Stimulated activated CD4-positive, alpha-beta T cell treated with anti-CD3 and anti-CD28 coated beads, Interleukin-1b, Interleukin-23, amount 100 ng/mL, for 48 hours (primary cell): ENCODE measurements at regions not wholly inside any gene's neighbourhood (a gene's known extent, or its start where the extent isn't known, plus 50 kb on each side); places are given as distances from the start of the nearest gene placed in this dataset.
"Not testable (repeated sequence)": the region's sequence is repeated elsewhere in the genome, so short reads cannot be mapped to it uniquely, and the experiment has no call there.

Experiments
- DNase-seq: peaks from one replicate; pipeline ENCODE4 v3.0.0-alpha.2; 2020

DNA sequence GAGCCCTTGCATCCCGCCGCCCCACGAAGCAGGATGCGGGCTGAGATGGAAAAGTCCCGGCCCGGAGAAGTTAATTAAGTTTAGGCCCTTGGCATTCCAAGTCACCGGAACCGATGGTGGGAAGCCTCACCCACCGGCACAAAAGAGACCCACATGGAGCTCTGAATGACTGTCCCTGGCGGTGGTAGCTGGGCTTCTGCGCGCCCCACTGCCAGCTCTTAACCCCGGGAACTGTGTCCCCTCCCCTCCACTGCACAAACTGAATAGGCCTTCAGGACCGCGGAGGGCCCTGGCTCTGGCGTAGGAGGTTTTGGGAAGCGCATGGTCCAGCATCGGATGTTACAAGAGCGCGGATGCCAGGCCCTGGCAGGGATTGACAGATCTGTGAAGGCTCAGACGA, 291.1 kb upstream of the TUT7 start:
- no peak for DNase-seq

DNA sequence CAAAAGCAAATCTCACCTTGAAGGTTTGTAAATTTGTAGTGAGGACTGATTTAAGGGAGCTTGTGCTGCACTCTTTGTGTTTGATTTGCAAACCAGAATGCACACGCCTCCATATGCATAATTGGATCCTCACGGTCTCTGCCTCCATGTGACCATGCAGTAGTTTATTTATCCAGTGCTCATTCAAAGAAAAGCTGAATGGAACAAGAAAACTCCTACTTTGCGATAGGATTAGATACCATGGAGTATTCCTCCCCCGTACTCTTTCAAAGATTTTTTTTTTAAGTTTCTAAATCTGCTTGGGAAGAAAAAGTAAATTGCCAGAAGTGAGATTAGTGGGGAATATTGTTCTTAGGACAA, 290.4 kb upstream of the TUT7 start:
- DNase-seq: no peak

GRCh38 chr9:86643946-86644674, 289.9 kb upstream of the TUT7 start:
- no peak for DNase-seq

- no peak for DNase-seq
Observed at GRCh38 chr9:86642721-86643120, 288.5 kb upstream of the TUT7 start.

GRCh38 chr9:86641970-86642369, 287.8 kb upstream of the TUT7 start:
- no peak for DNase-seq

GRCh38 chr9:86639899-86640379, 285.7 kb upstream of the TUT7 start:
- no peak for DNase-seq

DNA sequence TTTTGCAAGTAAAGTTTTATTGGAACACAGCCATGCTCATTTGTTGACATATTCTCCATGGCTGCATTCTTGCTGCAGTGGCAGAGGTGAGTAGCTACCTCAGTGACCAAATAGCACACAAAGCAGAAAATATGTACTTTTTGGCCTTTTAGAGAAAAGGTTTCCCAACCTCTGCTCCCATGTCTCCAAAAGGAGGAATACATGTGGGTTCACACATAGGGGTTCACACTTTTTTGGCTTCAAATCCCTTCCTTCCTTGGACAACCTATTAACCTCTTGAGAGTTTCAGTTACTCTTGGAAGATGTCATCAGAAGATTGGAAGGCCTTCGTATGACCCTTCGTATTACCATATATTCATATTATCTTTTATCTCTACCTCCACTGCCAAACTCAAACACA, 285.1 kb upstream of the TUT7 start:
- DNase-seq: no peak

DNA sequence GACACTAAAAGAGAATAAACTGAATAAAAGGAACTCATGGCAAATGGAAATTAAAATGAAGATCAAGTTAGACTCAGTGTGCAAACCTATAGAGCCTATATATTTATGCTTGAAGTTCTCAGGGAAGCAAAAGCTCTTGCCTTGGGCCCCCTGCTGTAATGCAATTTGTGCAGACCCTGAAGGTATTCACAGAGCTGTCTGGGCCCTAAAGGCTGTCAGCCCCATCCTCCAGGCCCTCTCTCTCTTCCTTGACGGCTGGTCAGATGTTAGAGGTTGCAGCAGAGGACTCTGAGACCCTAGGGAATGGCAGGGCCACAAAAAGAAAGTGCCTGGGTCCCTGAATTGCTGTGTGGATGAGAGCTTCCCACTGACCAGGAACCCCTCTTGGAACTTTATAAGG, 283.9 kb upstream of the TUT7 start:
- no peak for DNase-seq

DNA sequence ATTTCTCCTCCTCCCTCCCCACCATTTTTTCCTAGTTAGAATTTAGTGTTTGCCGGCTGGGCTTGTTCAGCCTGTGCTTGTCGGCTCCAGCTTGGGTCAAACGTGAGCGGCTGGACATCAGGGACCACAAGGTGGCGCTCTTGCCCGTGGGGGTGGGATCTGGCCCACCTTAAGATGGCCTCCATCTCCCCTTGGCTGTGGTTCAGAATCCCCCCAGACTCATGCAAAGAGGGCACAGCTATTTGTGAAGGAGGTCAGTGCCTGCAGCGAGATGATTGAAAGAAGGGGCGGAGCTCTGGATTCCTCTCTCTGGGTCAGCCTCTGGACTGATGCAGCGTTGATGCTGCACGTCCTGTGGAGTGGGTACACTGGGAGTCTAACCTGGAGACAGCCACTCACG, 283.3 kb upstream of the TUT7 start:
- peak; percentile 5 for DNase-seq

DNA sequence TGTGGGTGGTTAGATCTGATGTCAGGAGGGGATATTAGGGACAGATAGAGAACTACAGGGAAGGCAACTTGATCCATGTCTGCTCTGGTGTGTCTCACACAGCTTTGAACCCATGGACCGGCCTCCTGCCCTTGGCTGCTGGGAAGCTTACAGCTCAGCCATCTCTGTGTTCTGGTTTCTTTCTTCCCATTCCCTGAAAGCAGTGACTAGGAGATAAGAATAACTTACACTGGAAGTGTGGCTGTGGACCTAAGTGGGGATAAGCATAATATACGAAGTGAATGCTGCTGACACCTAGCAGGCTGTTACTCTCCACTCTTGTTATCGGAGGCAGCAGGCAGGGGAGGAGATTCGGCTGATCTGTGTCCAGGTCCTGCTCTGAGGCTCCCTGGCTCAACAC, 282.3 kb upstream of the TUT7 start:
- DNase-seq: no peak

GRCh38 chr9:86636038-86636437, 281.8 kb upstream of the TUT7 start:
- no peak for DNase-seq

DNA sequence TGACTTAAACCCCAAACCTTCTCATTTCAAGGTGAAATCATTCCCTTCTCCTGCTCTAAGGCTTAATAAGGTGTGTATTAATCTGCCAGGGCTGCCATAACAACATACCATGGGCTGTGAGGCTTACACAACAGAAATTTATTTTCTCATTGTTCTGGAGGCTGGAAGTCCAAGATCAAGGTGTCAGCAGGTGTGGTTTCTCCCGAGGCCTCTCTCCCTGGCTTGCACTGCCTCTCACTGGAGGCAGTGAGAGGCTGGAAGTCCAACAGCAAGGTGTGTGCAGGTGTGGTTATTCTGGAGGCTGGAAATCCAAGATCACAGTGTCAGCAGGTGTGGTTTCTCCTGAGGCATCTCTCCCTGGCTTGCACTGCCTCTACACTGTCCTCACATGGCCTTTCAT, 280.3 kb upstream of the TUT7 start:
- no peak for DNase-seq

GRCh38 chr9:86633945-86634344, 279.7 kb upstream of the TUT7 start:
- DNase-seq: no peak

DNA sequence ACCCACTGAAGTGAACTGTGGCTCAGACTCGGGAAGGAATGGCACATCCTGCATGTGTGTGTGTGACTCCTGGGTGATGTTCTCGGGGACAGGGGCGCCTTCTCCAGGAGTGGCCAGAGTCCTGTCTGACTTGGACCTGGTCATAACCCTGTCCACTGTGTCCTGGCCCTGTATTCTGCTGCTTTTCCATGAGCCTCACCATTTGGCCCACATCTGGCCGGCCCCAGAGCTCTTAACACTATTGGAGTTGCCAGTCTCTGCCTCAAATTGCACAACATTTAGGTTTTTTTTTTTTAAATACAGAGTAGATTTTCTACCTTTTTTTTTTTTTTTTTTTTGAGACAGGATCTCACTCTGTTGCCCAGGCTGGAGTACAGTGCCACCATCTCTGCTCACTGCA, 278.3 kb upstream of the TUT7 start:
- no peak for DNase-seq

DNA sequence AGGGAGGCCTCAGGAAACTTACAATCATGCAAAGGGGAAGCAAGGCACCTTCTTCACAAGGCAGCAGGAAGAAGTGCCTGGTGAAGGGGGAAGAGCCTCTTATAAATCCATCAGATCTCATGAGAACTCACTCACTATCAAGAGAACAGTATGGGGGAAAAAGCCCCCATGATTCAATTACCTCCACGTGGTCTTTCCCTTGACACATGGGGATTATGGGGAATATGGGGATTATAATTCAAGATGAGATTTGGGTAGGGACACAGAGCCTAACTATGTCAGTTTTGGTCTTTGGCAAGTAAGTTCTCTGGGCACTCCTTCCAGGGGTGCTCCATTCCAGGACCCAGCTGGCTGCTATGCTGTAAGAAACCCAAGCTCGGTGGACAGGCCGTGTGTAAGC, 275.3 kb upstream of the TUT7 start:
- DNase-seq: no peak

GRCh38 chr9:86626802-86627201, 272.6 kb upstream of the TUT7 start:
- DNase-seq: no peak

- no peak for DNase-seq
Observed at GRCh38 chr9:86624630-86625029, 270.4 kb upstream of the TUT7 start.

DNA sequence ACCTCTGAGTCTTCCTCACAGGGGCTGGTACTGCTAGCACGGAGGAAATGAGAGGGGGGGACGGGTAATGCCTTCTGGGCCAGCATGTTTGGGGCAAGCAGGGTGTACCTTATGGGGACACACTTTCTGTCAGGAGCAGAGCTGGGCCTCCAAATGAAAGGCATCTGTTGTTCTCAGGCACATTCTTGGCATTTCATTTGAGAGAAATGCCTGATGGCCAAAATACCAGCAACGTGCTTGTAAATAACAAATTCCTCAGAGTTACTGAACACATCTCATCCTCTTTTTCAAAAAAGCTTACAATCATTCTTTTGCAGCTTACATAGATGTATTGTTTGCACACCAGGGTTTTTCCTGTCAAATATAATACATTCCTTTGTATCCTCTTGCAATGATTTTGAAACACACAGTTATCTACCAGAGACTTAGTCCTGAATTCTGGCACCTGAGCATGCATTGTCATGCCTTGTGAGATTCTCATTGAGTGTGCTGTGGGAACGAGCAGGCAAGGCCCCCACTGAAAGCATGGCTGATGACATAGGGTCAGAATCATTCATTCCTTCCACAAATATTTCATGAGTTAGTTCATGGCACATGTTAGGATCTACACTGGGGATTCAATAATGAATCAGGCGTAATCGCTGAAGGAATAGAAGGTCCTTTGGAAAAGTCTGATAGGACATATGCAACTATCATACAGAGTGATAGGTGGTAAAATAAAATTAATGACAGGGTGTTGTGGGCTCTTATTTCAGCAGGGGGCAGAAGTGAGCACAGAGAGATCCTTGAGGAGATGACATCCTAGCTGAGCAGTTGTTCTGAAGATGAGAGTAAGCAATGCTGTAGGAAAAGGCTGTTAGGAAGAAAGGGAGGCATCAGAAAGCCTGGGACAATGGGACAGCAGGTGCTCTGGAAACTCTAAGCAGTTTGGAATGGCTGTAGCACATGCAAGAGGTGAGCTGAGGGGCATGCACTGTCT, 260.9 kb upstream of the TUT7 start:
- DNase-seq: no peak

DNA sequence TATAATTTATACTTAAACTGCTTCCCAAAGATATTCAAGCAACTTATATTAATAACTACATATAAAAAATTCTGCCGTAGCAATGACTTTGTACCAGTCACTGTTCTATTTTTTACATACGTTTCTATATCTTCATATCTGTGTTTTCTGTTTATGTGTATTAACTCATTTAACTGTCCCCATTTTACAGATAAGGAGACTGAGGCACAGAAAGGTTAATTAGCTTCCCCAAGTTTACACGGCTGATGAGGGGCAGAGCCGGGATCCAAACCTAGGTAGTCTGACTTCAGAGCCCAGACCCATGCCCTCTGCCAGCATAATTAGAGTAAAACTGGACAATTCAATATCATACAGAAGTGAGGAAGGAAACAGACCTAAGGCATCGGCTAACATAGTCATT, 259.7 kb upstream of the TUT7 start:
- DNase-seq: no peak

GRCh38 chr9:86611534-86611933, 257.3 kb upstream of the TUT7 start:
- DNase-seq: not testable (repeated sequence)

DNA sequence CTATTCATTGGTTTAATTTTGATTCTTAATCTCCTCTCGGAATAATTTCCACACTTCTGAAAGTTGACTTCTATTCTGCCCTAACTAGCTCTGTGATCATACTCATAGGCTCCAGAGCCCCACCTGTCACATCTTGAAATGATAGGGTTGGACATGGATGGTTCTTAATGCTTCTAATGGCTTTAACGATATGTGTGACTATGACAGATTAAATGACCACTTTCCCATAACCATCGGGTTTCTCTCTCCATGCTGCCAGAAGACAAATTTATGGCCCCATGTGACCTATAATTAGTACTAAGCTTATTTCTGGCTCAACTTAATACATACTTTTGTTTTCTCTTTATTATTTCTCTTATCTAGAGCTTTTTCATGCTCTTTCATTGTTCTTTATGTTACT, 251.1 kb upstream of the TUT7 start:
- DNase-seq: no peak

- DNase-seq: no peak
Observed at GRCh38 chr9:86604741-86605140, 250.5 kb upstream of the TUT7 start.

DNA sequence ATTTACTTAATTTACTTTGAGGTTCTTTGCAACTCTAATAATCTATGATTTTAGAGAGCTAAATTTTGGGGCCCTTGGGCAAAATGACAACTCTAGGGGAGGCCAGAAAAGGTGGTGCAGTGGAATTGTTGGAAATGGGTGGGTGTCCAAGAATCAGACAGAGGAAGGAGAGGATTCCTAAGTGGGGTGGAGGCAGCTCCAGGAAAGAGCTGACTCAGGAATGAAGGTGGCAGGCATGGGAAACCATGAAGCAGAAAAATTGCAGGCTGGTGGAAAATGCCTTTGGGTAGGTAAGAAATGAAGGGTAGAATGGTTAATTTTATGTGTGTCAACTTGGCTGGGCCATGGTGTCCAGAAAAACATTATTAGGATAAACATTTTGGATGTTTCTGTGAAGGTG, 248.5 kb upstream of the TUT7 start:
- DNase-seq: no peak

DNA sequence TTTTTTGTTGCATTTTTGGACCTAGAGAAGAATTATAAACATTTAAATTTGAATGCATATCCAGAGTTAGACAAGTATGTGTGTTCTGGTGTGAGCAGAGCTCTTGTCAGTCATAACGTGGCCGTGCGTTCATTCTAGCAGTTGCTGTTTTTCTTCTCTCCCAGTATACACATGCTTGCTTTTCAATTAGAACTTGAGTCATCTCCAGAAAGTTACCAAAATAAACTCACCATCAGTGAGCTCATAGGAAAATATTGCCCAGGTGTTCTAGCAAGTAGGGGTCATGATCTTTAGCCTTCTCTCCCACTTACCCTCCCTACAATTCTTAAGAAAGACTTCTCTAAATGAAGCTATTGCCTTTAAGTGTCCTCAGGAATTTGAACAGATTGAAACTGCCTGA, 247.5 kb upstream of the TUT7 start:
- DNase-seq: no peak
